Naive thymus-derived CD8-positive, alpha-beta T cell (primary cell): ENCODE measurements at regions not wholly inside any gene's neighbourhood (a gene's known extent, or its start where the extent isn't known, plus 50 kb on each side); places are given as distances from the start of the nearest gene placed in this dataset.

ENCODE experiments used
- ATAC-seq, 2 donors: fragments of 150-1000 bp; cut with Tn5 transposase in 1 of 2; sonication (Bioruptor Pico), chemical (Tn5 transposase) in 1 of 2; 1 replicate in 1 of 2; 2 replicates in 1 of 2; pipeline ENCODE4 v1.10.0; 2021; ENCODE audit warnings: mild to moderate bottlenecking in 2 of 2, moderate library complexity in 2 of 2
- POLR2A ChIA-PET: fragments of 350-600 bp; sonication (Branson Sonifier 250); formaldehyde crosslinking; loops from one replicate; lab custom pipeline; 2021; ENCODE audit warnings: antibody characterized with exemption; lab: Charles Lee
- DNase-seq, 10 donors: peaks; one replicate each; pipeline versions ENCODE4 v3.0.0 to v3.0.0-alpha.2; 2020 to 2022
- H3K27ac Mint-ChIP-seq, 10 donors: one replicate each; pipeline ENCODE4 v1.8.0; 2020 to 2022; ENCODE audit warnings: mild to moderate bottlenecking in 10 of 10, mixed read lengths in 10 of 10, moderate library complexity in 4 of 10, inconsistent platforms in 1 of 10
- H3K27me3 Mint-ChIP-seq, 5 donors: one replicate each; pipeline ENCODE4 v1.8.0; 2021 to 2022; ENCODE audit warnings: mixed read lengths in 5 of 5
- H3K36me3 Mint-ChIP-seq, 3 donors: one replicate each; pipeline ENCODE4 v1.8.0; 2020 to 2022; ENCODE audit warnings: mixed read lengths in 3 of 3, mild to moderate bottlenecking in 2 of 3, inconsistent platforms in 1 of 3
- H3K4me1 Mint-ChIP-seq, 4 donors: one replicate each; pipeline ENCODE4 v1.8.0; 2021 to 2022; ENCODE audit warnings: mixed read lengths in 4 of 4
- H3K4me3 Mint-ChIP-seq, 10 donors: one replicate each; pipeline ENCODE4 v1.8.0; 2020 to 2022; ENCODE audit warnings: mild to moderate bottlenecking in 10 of 10, mixed read lengths in 10 of 10, moderate library complexity in 6 of 10, inconsistent platforms in 1 of 10
- H3K9me3 Mint-ChIP-seq, 9 donors: one replicate each; pipeline ENCODE4 v1.8.0; 2020 to 2022; ENCODE audit warnings: mixed read lengths in 9 of 9, mild to moderate bottlenecking in 3 of 9, inconsistent platforms in 1 of 9, moderate library complexity in 1 of 9

DNA sequence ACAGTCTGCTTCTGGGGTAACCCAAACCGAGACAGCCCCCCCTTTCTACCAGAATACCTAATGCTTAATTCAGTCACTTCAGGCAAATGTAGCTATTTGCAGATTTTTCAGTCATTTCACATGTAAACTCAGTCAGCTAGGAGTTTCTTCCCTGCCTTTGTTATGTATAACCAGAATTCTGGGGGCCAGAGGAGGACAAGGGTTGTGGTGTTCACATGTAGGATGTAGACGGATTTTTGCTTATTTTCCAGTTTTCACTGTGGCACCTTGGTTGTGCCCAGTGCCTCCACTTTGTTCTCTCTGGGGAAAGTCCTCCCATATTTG lies 51.1 kb downstream of the PROKR2 start:
- Mint-ChIP-seq H3K4me1 (peaks cover 0 to 22% (median 3%) of the 10 kb centered on the region in 4 donors), H3K36me3 (no peaks in the 10 kb centered on the region), H3K27ac (no peak overlapping the region), H3K27me3 (peaks cover 8 to 48% (median 13%) of the 10 kb centered on the region in 5 donors), H3K4me3 (no peak overlapping the region), H3K9me3 (no peaks in the 10 kb centered on the region)
- DNase-seq (no peak), ATAC-seq (no peak)
- POLR2A ChIA-PET: no interaction called here

DNA sequence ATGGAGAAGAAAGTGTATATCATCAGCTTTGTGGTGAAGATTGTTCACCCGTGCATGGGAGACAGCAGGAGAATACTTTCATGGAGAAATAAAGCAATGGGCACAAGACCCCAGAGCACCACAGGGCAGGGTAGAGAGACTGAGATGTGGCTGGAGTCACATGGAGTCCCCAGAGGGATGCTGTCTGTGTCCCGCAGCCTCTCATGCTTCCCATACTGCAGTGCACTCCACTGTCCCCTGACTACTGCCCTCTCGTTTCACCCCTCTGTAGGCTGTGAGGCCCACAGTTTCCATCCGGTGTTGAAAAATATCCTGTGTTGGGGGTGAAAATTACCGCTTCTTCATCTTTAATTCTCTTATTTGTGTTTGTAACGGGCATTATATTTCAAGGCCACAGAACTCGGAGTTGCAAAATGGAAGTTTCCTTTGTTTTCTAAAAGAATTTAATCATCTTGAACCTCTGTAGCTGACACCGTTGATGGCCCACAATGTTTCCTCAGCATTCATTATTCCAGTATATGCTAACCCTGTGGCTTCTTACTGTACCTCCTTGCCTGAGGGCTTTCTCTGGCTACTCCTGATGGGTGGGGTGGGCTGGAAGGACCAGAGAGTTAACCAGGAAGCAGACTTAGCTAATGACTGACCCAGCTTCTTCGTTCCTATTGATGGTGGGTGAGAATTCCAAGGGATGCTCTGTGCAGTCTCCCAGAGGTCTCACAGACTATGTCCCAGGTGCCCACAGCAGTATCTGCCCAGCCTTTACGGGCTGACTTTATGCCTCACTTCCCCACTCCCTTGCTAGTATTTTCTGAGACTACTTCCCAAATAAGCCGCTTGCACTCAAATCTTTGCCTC lies 51.7 kb downstream of the PROKR2 start:
- H3K4me3 Mint-ChIP-seq: no peak overlapping the region
- H3K27ac Mint-ChIP-seq: peak overlapping the region in 2 of 10 donors; percentile 10 to 16
- POLR2A ChIA-PET: no interaction called here
- H3K4me1 Mint-ChIP-seq: peaks cover 0 to 22% (median 3%) of the 10 kb centered on the region in 4 donors
- no peaks in the 10 kb centered on the region for H3K9me3 Mint-ChIP-seq
- DNase-seq (no peak), ATAC-seq (no peak)
- H3K36me3 Mint-ChIP-seq: no peaks in the 10 kb centered on the region
- peaks cover 8 to 47% (median 13%) of the 10 kb centered on the region in 5 donors for H3K27me3 Mint-ChIP-seq

DNA sequence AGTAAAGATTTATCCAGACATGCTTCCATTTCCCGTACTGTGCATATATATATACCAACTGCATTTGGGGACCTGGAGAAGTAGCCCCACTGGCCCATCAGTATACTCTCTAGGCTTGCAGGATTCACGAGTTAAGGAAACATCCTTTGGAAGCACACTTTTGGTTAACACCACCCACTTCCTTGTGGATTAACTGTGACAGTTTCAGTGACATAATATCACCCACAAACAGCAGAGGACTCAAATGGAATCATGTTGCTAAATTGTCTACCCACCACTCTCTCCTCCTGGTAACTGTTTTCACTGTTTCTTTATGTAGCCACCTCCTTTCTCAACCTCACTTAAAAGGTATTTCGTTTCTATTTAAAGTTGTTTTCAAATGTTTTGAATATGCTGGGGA lies 55.0 kb downstream of the PROKR2 start:
- peaks cover 0 to 7% (median 0%) of the 10 kb centered on the region in 9 donors for H3K9me3 Mint-ChIP-seq
- ATAC-seq: no peak
- POLR2A ChIA-PET: no interaction called here
- no peaks in the 10 kb centered on the region for H3K36me3 Mint-ChIP-seq
- peaks cover 0 to 7% (median 0%) of the 10 kb centered on the region in 4 donors for H3K4me1 Mint-ChIP-seq
- peaks cover 9 to 42% (median 12%) of the 10 kb centered on the region in 5 donors for H3K27me3 Mint-ChIP-seq
- DNase-seq: no peak
- no peak overlapping the region for H3K4me3 Mint-ChIP-seq
- H3K27ac Mint-ChIP-seq: no peak overlapping the region

DNA sequence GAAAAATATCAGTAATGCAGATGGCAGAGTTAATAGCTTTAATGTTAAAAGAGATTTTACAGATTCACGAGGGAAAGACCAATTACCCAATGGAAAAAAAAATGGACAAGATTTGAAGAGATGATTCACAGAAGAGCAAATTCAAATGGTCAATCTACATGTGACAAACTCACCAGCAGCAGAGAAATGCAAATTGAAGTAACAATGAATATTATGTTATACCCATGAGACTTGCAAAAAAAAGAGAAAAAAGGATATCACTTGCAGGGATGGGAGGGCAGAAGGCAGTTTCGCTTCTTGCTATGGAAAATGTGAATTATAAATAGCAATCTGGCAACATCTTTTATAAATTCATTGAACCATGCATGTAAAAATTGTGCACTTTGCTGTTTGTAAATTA lies 55.9 kb downstream of the PROKR2 start:
- H3K27me3 Mint-ChIP-seq: peaks cover 9 to 50% (median 16%) of the 10 kb centered on the region in 5 donors
- H3K27ac Mint-ChIP-seq: no peak overlapping the region
- no peaks in the 10 kb centered on the region for H3K36me3 Mint-ChIP-seq
- DNase-seq: no peak
- H3K9me3 Mint-ChIP-seq: peaks cover 0 to 7% (median 0%) of the 10 kb centered on the region in 9 donors
- POLR2A ChIA-PET: no interaction called here
- ATAC-seq: no peak
- peaks cover 0 to 4% (median 0%) of the 10 kb centered on the region in 4 donors for H3K4me1 Mint-ChIP-seq
- H3K4me3 Mint-ChIP-seq: no peak overlapping the region
